HG03135 (cell line): ENCODE measurements at regions not wholly inside any gene's neighbourhood (a gene's known extent, or its start where the extent isn't known, plus 50 kb on each side); places are given as distances from the start of the nearest gene placed in this dataset.

Source experiments
- ATAC-seq: cut with Tn5 transposase; IDR thresholded peaks from one replicate; pipeline ENCODE4 v1.9.1; 2021; ENCODE audit warnings: mild to moderate bottlenecking, moderate library complexity; ENCODE audit not compliant: unreplicated experiment

DNA sequence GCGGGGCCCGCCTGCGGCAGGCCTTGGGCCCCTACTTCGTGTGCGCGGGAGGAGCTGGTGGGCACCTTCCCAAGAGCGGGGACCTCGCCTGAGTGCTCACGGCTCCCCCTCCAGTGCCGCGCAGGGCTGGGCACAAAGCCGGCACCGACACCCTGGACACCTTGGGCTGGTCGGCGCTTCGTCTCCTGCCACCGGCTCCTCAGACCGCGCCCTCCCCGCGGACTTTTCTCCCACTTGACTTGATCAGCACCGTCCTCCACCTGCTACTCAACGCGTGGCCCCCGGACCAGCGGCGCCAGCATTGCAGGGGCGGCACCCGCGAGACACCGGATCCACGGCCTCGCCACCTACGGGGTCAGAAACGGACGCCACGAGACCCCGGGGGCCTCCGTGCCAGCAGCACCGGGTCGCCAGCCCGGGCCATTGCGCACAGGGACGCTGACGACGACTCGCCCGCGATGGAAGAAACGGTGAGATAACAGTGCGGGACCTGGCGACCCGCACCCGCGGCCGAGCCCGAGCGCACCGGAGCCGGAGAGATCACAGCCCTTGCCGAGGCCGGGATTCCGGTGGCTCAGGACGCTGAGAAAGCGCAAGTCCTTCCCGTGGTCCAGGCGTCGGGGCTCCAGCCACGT, 154.2 kb downstream of the DLL1 start:
- no peak for ATAC-seq

- ATAC-seq = no peak
These were observed 154.9 kb downstream of the DLL1 start for GRCh38 chr6:170135821-170136471.

DNA sequence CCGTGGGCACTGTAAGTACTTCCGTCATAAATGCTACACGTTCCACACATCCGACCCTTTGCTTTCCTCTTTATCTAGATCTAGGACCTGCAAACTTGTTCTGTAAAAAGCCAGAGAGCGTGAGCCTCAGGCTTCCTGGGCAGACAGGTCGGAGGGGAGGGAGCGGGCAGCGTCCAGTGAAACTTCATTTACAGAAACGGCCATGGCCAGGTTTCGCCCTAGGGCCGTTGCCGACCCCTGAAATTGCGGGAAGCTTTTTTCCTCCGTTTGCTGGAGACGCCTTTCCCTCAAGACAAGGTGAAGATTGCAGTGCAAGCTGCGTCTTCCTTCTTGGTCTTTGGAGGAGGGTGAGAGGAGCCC, 155.4 kb downstream of the DLL1 start:
- ATAC-seq = no peak

DNA sequence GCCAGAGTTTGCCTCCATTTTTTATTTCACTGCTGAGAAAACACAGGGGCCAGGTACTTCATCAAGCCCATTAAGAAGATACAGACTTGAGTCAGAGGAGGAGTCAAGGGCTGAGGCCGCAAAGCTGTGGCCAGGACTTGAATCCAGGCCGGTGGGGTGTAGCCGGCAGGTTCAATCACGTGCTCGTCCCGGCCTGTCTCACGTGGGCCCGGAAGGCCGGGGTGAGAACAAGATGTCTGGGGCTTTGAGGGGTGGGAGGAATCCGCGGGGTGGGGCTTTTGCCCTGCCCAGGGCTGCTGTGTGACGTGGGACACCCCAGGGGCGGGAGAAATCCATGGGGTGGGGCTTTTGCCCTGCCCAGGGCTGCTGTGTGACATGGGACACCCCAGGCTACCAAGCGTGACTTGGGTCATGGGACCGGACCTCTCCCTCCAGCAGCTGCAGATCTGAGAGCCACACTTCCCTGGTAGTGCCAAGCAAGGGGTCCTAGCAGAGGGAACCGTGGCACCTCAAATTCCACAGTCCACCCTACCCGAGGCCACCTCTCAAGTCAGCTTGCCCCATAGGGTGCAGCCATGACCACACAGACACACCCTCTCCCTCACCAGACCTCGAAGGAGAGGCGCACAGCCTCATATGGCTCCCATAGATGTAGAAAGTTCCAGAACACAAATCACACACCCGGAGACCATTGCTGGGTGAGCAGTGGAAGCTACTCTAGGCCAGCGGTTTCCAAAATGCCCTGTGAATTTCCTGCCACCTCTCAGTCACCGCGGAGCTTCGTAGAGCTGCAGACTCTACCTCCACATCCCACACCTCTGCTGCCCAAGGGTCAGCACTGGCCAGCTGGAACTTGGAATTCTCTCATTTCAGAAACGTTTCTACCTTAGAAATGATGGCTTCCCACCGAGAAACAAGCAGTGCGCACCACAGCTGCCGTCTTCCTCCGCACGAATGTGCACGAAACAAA, 156.1 kb downstream of the DLL1 start:
- ATAC-seq = no peak

DNA sequence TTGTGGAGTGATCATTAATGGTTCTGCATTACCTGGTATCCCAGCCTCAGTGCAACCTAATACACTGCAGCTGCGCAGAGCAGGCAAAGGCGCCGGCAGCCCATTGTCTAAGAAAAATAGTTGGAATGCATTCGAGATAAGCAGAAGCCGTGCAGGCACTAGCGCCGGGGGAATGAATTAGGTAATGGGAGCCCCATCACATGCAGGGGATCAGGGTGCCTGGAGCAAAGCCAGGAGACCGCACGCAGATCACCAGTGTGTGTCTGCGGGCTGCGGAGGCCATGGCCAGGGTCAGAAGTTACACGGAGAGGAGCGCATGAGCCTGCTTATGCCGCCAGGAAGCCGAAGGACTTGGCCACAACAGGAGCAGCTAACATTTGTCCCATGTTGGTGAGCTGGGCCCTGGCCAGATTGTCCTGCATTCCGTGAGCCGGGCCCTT, 156.8 kb downstream of the DLL1 start:
- no peak for ATAC-seq

GRCh38 chr6:170132561-170132991, 158.3 kb downstream of the DLL1 start:
- ATAC-seq = no peak

DNA sequence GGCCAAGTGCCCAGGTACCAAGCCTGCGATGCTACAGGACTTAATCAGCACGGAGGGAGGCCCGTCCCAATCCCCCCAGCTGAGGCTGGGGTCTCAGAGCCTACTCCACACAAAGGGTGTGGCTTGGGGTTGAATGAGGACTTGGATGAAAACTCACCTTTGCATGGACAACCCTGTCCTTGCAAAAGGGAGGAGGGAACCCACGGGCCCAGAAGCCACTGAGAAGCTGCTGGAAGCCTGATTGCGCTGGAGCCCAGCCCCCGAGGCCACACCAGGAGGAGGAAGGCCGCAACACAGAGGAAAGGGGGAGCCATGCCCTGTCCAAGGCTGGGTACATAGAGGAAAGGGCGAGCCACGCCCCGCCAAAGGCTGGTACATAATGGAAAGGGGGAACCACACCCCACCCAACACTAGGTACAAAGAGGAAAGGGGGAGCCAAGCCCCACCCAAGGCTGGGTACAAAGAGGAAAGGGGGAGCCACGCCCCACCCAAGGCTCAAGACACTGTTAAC, 158.8 kb downstream of the DLL1 start:
- ATAC-seq = no peak

GRCh38 chr6:170131351-170131750, 159.5 kb downstream of the DLL1 start:
- ATAC-seq = no peak

- no peak for ATAC-seq
These were observed 160.1 kb downstream of the DLL1 start for GRCh38 chr6:170130771-170131241.

GRCh38 chr6:170130201-170130621, 160.7 kb downstream of the DLL1 start:
- ATAC-seq = no peak

- ATAC-seq = no peak
These were observed 161.1 kb downstream of the DLL1 start for GRCh38 chr6:170129691-170130171.

- ATAC-seq = no peak
These were observed 161.8 kb downstream of the DLL1 start for GRCh38 chr6:170128811-170129681.

DNA sequence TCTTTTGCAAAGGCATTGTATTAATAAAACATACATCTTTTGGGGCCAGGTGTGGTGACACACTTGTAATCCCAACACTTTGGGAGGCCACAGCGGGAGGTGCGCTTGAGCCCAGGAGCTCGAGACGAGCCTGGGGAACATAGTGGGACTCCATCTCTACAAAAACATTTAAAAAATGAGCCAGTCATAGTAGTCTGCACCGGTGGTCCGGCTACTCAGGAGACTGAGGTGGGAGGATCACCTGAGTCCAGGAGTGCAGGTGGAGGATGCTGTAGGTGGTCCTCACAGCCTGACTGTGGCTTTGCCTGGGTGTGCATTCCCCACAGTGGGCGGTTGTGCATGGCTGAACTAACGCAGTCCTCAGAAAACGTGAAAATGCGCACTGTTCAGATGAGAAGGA, 162.5 kb downstream of the DLL1 start:
- ATAC-seq = no peak

- ATAC-seq = no peak
These were observed 163.7 kb downstream of the DLL1 start for GRCh38 chr6:170127151-170127550.

DNA sequence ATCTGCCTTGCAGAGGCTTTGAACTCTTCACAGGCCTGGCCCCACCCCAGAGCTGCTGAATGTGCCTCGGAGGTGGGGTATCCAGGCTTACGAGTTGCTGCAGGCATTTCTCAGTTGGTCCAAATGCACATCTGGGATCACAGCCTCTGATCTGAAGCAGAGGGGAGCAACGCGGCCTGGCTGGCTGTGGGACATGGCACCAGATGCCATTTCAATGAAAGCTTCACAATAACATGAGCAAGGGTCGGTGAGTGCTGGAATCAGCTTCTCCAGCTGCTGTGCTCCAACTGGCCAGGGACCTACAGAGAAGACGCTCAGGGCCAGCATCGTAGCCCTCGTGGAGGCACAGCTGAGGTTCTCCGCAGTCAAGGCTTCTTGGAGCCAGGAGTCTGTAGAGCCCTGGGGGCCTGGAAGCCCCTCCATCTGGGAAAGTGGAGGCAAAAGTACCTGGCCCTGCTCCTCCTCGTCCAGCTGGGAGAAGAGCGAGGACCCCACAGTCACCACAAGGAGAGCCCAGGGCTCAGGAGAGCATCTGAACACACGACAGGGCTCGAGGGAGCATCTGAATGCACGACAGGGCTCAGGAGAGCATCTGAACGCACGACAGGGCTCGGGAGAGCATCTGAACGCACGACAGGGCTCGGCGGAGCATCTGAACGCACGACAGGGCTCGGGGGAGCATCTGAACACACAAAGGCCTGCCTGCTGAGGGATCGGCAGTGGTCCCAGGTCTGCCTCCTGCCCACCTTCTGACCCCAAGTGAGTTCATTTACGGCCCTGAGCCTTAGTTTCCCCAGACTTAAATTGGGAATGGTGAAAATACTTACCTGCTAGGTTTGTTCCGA, 165.2 kb downstream of the DLL1 start:
- ATAC-seq = no peak

DNA sequence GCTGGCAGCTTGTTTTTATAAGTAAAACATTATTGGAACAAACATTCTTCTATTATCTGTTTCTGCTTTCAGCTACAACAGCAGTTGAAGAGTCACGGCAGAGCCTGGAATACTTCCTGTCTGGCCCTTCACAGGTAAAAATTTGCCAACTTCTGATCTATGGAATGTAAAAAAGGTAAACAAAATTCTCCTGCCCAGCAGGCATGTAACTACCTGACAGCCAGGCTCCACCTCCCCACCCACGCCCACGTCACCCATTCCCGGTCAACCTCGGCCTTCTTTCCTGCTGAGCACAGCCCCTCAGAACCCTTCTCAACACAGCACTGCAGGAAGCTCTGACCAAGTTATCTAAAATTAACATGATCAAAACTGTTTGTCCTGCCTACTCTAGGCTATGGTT, 166.0 kb downstream of the DLL1 start:
- ATAC-seq = no peak

GRCh38 chr6:170124150-170124549, 166.7 kb downstream of the DLL1 start:
- no peak for ATAC-seq

- ATAC-seq = no peak
These were observed 168.2 kb downstream of the DLL1 start for GRCh38 chr6:170122651-170123050.
